ENCODE measurements at regions not wholly inside any gene's neighbourhood (a gene's known extent, or its start where the extent isn't known, plus 50 kb on each side); places are given as distances from the start of the nearest gene placed in this dataset.

DNA sequence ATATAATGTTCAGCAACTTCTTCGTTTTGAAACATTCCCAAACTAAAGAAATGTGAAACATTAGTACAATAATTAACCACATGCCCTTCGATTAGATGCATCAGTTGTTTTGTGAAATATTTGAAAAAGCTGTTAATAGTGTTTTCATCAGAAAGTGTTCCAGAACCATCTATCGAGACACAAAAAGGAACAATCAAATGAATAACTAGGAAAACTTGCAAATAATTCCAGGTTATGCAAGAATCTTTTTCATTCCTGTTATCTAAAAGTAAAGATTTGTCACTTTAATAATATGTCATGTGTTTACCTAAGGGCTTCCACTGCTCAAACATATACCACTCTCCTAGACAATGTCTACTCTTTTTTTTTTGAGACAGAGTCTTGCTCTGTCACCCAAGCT, 904.2 kb upstream of the MIR17HG start:
- TF ChIP-seq, protein P1, sequence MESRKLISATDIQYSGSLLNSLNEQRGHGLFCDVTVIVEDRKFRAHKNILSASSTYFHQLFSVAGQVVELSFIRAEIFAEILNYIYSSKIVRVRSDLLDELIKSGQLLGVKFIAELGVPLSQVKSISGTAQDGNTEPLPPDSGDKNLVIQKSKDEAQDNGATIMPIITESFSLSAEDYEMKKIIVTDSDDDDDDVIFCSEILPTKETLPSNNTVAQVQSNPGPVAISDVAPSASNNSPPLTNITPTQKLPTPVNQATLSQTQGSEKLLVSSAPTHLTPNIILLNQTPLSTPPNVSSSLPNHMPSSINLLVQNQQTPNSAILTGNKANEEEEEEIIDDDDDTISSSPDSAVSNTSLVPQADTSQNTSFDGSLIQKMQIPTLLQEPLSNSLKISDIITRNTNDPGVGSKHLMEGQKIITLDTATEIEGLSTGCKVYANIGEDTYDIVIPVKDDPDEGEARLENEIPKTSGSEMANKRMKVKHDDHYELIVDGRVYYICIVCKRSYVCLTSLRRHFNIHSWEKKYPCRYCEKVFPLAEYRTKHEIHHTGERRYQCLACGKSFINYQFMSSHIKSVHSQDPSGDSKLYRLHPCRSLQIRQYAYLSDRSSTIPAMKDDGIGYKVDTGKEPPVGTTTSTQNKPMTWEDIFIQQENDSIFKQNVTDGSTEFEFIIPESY (IDR thresholded peaks at IDR 0.05; ENCODE audit: extremely low read depth, insufficient replicate concordance, low read length) = no peak
- TF ChIP-seq, protein P2, sequence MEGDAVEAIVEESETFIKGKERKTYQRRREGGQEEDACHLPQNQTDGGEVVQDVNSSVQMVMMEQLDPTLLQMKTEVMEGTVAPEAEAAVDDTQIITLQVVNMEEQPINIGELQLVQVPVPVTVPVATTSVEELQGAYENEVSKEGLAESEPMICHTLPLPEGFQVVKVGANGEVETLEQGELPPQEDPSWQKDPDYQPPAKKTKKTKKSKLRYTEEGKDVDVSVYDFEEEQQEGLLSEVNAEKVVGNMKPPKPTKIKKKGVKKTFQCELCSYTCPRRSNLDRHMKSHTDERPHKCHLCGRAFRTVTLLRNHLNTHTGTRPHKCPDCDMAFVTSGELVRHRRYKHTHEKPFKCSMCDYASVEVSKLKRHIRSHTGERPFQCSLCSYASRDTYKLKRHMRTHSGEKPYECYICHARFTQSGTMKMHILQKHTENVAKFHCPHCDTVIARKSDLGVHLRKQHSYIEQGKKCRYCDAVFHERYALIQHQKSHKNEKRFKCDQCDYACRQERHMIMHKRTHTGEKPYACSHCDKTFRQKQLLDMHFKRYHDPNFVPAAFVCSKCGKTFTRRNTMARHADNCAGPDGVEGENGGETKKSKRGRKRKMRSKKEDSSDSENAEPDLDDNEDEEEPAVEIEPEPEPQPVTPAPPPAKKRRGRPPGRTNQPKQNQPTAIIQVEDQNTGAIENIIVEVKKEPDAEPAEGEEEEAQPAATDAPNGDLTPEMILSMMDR (IDR thresholded peaks at IDR 0.05 in 2 of 3, conservative IDR thresholded peaks at IDR 0.05 in 1 of 3; ENCODE audit: borderline replicate concordance in 1 of 3, insufficient read depth in 1 of 3, low read depth in 2 of 3, low read length in 2 of 3) = no peak
- TF ChIP-seq YY1 (IDR thresholded peaks at IDR 0.05; ENCODE audit: extremely low read depth, insufficient replicate concordance, low read depth, low read length) (no peak), EZH2 (IDR thresholded peaks at IDR 0.05) (no peak), ZFX (IDR thresholded peaks at IDR 0.05) (no peak), JUND (IDR thresholded peaks at IDR 0.05) (no peak), POLR2A (IDR thresholded peaks at IDR 0.05; ENCODE audit: borderline replicate concordance, extremely low read depth, insufficient read depth, insufficient read length) (no peak), EGR1 (IDR thresholded peaks at IDR 0.05; ENCODE audit: low read depth) (no peak), RAD21 (IDR thresholded peaks at IDR 0.05; ENCODE audit: low read depth) (no peak), EZH2phosphoT487 (IDR thresholded peaks at IDR 0.05; ENCODE audit: borderline replicate concordance) (no peak), SRF (IDR thresholded peaks at IDR 0.05; ENCODE audit: low read depth) (no peak)
- TF ChIP-seq, protein P3, sequence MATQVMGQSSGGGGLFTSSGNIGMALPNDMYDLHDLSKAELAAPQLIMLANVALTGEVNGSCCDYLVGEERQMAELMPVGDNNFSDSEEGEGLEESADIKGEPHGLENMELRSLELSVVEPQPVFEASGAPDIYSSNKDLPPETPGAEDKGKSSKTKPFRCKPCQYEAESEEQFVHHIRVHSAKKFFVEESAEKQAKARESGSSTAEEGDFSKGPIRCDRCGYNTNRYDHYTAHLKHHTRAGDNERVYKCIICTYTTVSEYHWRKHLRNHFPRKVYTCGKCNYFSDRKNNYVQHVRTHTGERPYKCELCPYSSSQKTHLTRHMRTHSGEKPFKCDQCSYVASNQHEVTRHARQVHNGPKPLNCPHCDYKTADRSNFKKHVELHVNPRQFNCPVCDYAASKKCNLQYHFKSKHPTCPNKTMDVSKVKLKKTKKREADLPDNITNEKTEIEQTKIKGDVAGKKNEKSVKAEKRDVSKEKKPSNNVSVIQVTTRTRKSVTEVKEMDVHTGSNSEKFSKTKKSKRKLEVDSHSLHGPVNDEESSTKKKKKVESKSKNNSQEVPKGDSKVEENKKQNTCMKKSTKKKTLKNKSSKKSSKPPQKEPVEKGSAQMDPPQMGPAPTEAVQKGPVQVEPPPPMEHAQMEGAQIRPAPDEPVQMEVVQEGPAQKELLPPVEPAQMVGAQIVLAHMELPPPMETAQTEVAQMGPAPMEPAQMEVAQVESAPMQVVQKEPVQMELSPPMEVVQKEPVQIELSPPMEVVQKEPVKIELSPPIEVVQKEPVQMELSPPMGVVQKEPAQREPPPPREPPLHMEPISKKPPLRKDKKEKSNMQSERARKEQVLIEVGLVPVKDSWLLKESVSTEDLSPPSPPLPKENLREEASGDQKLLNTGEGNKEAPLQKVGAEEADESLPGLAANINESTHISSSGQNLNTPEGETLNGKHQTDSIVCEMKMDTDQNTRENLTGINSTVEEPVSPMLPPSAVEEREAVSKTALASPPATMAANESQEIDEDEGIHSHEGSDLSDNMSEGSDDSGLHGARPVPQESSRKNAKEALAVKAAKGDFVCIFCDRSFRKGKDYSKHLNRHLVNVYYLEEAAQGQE (IDR thresholded peaks at IDR 0.05; ENCODE audit: low read depth) = no peak
- TF ChIP-seq, protein P4, sequence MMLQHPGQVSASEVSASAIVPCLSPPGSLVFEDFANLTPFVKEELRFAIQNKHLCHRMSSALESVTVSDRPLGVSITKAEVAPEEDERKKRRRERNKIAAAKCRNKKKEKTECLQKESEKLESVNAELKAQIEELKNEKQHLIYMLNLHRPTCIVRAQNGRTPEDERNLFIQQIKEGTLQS (IDR thresholded peaks at IDR 0.05) = no peak

All from HCT116 (cell line).